ENCODE measurements at regions not wholly inside any gene's neighbourhood (a gene's known extent, or its start where the extent isn't known, plus 50 kb on each side); places are given as distances from the start of the nearest gene placed in this dataset.

- TF ChIP-seq CTCF (IDR thresholded peaks at IDR 0.05; ENCODE audit: insufficient read depth, low read length, poor library complexity, severe bottlenecking): no peak
- no peak for DNase-seq (ENCODE audit: low read depth)
- no peak overlapping the region for H3K4me3 ChIP-seq (ENCODE audit: low read depth, low read length)
- no peaks in the 10 kb centered on the region for H3K36me3 ChIP-seq (ENCODE audit: control insufficient read depth, insufficient read depth, low read length)
- H3K27me3 ChIP-seq (ENCODE audit: control insufficient read depth, insufficient read depth, low read length): peaks cover 17% of the 10 kb centered on the region
Observed at GRCh38 chr16:31695667-31696066, 168.0 kb downstream of the AHSP start.

GRCh38 chr16:31696968-31697743 lies 169.5 kb downstream of the AHSP start:
- Histone ChIP-seq H3K36me3 (ENCODE audit: control insufficient read depth, insufficient read depth, low read length) (no peaks in the 10 kb centered on the region), H3K4me3 (ENCODE audit: low read depth, low read length) (no peak overlapping the region), H3K27me3 (ENCODE audit: control insufficient read depth, insufficient read depth, low read length) (peaks cover 18% of the 10 kb centered on the region)
- peak; percentile 64 for TF ChIP-seq CTCF (IDR thresholded peaks at IDR 0.05; ENCODE audit: insufficient read depth, low read length, poor library complexity, severe bottlenecking)
- no peak for DNase-seq (ENCODE audit: low read depth)

GRCh38 chr16:31697744-31698125 lies 170.0 kb downstream of the AHSP start:
- H3K4me3 ChIP-seq (ENCODE audit: low read depth, low read length): no peak overlapping the region
- H3K36me3 ChIP-seq (ENCODE audit: control insufficient read depth, insufficient read depth, low read length): no peaks in the 10 kb centered on the region
- H3K27me3 ChIP-seq (ENCODE audit: control insufficient read depth, insufficient read depth, low read length): peaks cover 22% of the 10 kb centered on the region
- no peak for TF ChIP-seq CTCF (IDR thresholded peaks at IDR 0.05; ENCODE audit: insufficient read depth, low read length, poor library complexity, severe bottlenecking)
- DNase-seq (ENCODE audit: low read depth): no peak

- TF ChIP-seq CTCF (IDR thresholded peaks at IDR 0.05; ENCODE audit: insufficient read depth, low read length, poor library complexity, severe bottlenecking): no peak
- no peak for DNase-seq (ENCODE audit: low read depth)
- H3K36me3 ChIP-seq (ENCODE audit: control insufficient read depth, insufficient read depth, low read length): no peaks in the 10 kb centered on the region
Observed at GRCh38 chr16:31698901-31699300, 171.2 kb downstream of the AHSP start.

GRCh38 chr16:31699601-31700000 lies 171.9 kb downstream of the AHSP start:
- TF ChIP-seq CTCF (IDR thresholded peaks at IDR 0.05; ENCODE audit: insufficient read depth, low read length, poor library complexity, severe bottlenecking): no peak
- DNase-seq (ENCODE audit: low read depth): no peak
- Histone ChIP-seq H3K36me3 (ENCODE audit: control insufficient read depth, insufficient read depth, low read length) (no peaks in the 10 kb centered on the region), H3K27me3 (ENCODE audit: control insufficient read depth, insufficient read depth, low read length) (peaks cover 27% of the 10 kb centered on the region), H3K4me3 (ENCODE audit: low read depth, low read length) (no peak overlapping the region)

More at GRCh38 chr16:31698901-31699300, 171.2 kb downstream of the AHSP start:
- Histone ChIP-seq H3K4me3 (ENCODE audit: low read depth, low read length) (no peak overlapping the region), H3K27me3 (ENCODE audit: control insufficient read depth, insufficient read depth, low read length) (peaks cover 29% of the 10 kb centered on the region)

GRCh38 chr16:31700200-31700529 lies 172.5 kb downstream of the AHSP start:
- TF ChIP-seq CTCF (IDR thresholded peaks at IDR 0.05; ENCODE audit: insufficient read depth, low read length, poor library complexity, severe bottlenecking): no peak
- H3K36me3 ChIP-seq (ENCODE audit: control insufficient read depth, insufficient read depth, low read length): no peaks in the 10 kb centered on the region
- DNase-seq (ENCODE audit: low read depth): no peak
- H3K27me3 ChIP-seq (ENCODE audit: control insufficient read depth, insufficient read depth, low read length): peaks cover 32% of the 10 kb centered on the region
- H3K4me3 ChIP-seq (ENCODE audit: low read depth, low read length): no peak overlapping the region
